Neuron (in vitro differentiated cells): ENCODE measurements at regions not wholly inside any gene's neighbourhood (a gene's known extent, or its start where the extent isn't known, plus 50 kb on each side); places are given as distances from the start of the nearest gene placed in this dataset.

Experiments used
- H2AFZ ChIP-seq: one replicate; pipeline ENCODE4 v1.6.1; 2013; ENCODE audit warnings: low read depth, mild to moderate bottlenecking, inconsistent platforms, low read length, moderate library complexity
- H3K27me3 ChIP-seq: one replicate; pipeline ENCODE4 v1.6.1; 2013; ENCODE audit warnings: low read length; ENCODE audit not compliant: insufficient read depth
- H3K36me3 ChIP-seq: one replicate; pipeline ENCODE4 v1.6.1; 2013; ENCODE audit warnings: low read length; ENCODE audit not compliant: insufficient read depth
- H3K4me1 ChIP-seq: one replicate; pipeline ENCODE4 v1.6.1; 2013; ENCODE audit warnings: low read length; ENCODE audit not compliant: insufficient read depth
- H3K4me3 ChIP-seq: 2 replicates; pipeline ENCODE4 v1.5.1; 2013; ENCODE audit warnings: mild to moderate bottlenecking, low read length, moderate library complexity
- H3K9me3 ChIP-seq: one replicate; pipeline ENCODE4 v1.6.1; 2013; ENCODE audit warnings: low read length

DNA sequence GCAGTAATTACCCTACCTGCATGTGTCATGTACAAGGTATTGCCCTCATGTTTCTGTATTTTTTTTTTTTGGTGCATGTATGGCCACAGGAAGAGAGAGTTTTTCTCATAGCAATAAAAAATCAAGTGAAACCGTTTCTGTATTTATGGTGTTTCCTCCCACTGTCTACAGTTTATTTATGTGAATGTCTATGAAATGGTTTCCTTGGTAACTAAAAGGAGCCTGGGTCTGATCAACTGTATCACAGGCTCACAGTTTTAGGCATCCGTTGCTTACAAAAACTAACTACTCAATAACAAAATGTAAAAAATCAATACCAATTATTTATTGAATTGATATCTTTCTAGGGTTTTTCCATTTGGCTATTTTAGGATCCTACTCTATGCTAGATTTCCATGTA, 464.4 kb downstream of the TAF11L14 start:
- Histone ChIP-seq H3K9me3 (no peaks in the 10 kb centered on the region), H3K27me3 (no peaks in the 10 kb centered on the region), H3K36me3 (no peaks in the 10 kb centered on the region), H3K4me1 (peaks cover 18% of the 10 kb centered on the region), H3K4me3 (no peak overlapping the region), H2AFZ (no peak overlapping the region)

DNA sequence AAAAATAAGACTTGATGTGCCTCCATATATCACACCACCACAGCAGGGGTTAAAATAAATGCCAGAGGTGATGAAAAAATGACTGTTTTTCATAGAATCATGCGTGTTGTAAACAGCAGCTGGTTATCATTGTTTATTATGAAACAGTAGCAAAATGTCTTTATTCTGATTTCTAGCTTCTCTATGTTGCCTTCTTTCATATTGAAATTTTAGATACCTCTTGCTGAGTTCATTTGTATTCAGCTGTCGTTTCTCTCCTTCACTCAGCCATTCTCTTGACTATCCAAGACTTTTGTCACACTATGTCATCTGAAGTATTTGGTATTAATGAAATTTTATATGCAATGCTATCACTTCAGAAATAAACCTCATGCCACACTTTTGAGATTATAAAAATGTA, 465.0 kb downstream of the TAF11L14 start:
- no peaks in the 10 kb centered on the region for H3K36me3 ChIP-seq
- no peak overlapping the region for H3K4me3 ChIP-seq
- no peaks in the 10 kb centered on the region for H3K27me3 ChIP-seq
- H3K4me1 ChIP-seq, result peaks cover 18% of the 10 kb centered on the region
- no peaks in the 10 kb centered on the region for H3K9me3 ChIP-seq
- H2AFZ ChIP-seq, result no peak overlapping the region

DNA sequence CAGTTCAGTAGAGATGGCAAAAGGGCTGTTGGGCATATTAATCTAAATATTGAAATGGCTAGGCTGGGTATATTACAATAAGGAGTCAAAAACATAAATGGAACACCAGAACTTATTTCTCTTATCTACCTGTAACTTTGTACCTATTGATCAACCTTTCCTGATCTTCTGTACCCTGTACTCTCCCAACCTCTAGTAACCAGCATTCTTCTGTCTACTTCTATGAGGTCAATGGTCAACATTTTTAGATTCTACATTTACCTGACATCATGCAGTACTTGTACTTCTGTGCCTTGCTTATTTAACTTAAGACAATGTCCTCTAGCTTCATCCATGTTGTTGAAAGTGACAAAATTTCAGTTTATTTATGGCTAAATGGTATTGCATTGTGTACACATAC, 467.3 kb downstream of the TAF11L14 start:
- no peak overlapping the region for H3K4me3 ChIP-seq
- peaks cover 18% of the 10 kb centered on the region for H3K4me1 ChIP-seq
- H3K9me3 ChIP-seq, result no peaks in the 10 kb centered on the region
- H3K36me3 ChIP-seq, result no peaks in the 10 kb centered on the region
- no peaks in the 10 kb centered on the region for H3K27me3 ChIP-seq
- no peak overlapping the region for H2AFZ ChIP-seq

DNA sequence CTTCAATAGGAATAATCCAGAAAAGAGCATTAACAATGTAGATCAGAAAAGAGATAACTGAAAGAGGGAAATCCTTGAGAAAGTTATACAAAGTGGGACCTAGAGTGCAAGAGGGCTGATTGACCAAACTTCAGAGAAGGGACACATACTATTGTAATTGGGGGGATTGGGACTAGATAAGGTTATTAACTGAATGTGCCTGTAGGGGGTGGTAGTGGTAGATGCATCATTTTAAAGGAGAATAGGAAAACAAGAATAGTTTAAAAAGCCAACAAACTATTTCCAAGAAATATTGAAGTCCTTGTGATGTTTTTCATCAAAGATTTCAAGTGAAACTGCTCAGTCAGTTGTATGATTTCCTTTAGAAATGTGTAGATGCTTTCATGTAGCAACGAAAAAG, 468.5 kb downstream of the TAF11L14 start:
- no peaks in the 10 kb centered on the region for H3K9me3 ChIP-seq
- H2AFZ ChIP-seq, result no peak overlapping the region
- H3K4me1 ChIP-seq, result peaks cover 18% of the 10 kb centered on the region
- no peaks in the 10 kb centered on the region for H3K27me3 ChIP-seq
- H3K36me3 ChIP-seq, result no peaks in the 10 kb centered on the region
- H3K4me3 ChIP-seq, result no peak overlapping the region

DNA sequence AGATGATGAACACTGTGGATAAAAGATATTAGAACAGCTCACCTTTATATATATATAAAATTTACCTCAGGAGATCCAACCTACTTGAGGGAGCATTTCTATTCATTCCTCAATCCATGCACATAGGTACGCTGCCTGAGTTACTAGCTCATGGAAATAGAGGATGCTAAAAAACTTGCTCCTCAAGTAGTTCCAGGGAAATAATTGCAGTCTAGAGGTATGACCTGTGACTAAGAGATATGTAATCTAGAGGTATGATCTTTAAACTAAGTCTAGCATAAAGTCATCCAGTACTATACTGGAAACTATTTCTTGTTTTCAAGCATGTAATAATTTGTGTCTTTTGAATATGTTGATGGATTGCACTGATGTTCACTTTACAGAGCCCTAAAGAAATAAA, 471.2 kb downstream of the TAF11L14 start:
- Histone ChIP-seq H3K4me1 (no peaks in the 10 kb centered on the region), H2AFZ (no peak overlapping the region), H3K27me3 (no peaks in the 10 kb centered on the region), H3K4me3 (no peak overlapping the region), H3K36me3 (no peaks in the 10 kb centered on the region), H3K9me3 (no peaks in the 10 kb centered on the region)

DNA sequence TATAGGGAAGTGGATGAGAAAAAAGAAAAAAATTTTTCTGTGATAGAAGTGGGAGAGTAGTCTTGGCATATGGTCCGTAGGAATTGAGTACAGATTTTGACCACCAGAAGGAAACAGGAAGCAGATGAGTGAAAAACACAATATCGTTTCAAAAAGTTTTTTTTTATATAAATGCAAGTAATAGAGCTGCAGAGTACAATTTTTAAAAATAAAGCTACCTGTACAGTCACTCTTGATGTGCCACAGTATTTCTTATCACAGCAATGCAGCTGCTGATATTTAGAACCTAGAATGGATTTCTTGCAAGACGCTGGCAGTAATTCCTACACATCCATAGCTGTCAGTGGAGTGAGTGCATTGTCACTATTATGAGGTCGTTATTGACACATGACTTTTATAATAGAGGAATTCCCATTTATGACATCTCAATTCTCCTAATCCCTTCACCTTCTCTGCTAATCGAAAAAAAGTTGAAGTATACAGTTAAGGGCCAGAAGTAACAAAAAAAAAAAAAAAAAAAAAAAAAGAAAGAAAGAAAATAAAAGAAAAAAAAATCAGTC, 477.7 kb downstream of the TAF11L14 start:
- Histone ChIP-seq H2AFZ (no peak overlapping the region), H3K9me3 (no peaks in the 10 kb centered on the region), H3K27me3 (no peaks in the 10 kb centered on the region), H3K4me3 (no peak overlapping the region), H3K36me3 (no peaks in the 10 kb centered on the region), H3K4me1 (peaks cover 16% of the 10 kb centered on the region)

DNA sequence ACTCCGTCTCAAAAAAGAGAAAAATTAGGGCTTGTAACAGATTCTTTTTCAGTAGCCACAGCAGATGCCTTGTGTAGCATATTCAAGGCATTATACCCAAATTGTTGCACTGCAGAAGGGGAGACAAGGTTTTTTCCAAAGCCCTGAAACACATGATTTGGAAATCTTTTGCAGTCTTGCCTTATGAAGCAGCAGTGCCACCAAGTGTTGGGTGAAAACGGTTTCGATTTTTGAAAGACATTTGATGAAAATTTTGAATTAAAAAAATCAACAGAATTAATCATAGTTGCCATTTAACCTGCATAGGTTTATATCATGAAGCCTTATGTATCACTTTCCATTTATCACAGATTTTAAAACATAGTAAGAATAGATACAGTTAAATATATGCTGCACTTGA, 479.5 kb downstream of the TAF11L14 start:
- no peak overlapping the region for H3K4me3 ChIP-seq
- no peaks in the 10 kb centered on the region for H3K36me3 ChIP-seq
- no peaks in the 10 kb centered on the region for H3K27me3 ChIP-seq
- H3K4me1 ChIP-seq, result peaks cover 16% of the 10 kb centered on the region
- H3K9me3 ChIP-seq, result no peaks in the 10 kb centered on the region
- no peak overlapping the region for H2AFZ ChIP-seq

DNA sequence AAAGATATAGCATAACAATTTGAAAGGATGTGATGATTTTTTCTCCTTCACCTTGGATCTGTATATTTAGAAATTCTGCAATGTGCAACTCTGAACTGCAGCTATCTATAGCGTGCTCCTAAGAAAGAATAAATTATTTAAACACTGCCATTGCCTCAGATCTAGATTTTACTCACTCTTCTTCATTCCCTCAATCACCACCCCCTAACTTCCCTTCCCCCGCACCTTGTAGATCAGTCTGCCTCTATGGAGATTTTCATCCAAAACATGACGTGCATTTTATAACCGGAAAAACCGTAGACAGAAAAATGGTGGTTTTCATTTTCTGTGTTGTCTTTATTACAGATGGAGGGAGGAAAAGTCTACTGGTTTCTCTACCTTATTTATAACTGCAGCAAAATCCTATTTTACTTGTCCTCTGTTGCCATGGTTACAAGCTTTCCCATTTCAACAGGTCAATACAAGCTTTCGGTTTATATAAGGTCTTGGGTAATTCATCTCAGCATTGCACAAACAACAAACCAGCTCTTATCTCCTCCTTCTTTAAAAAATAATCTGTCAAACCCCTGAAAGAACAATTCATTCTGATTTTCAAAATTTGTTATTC, 480.0 kb downstream of the TAF11L14 start:
- no peaks in the 10 kb centered on the region for H3K9me3 ChIP-seq
- no peak overlapping the region for H3K4me3 ChIP-seq
- peaks cover 16% of the 10 kb centered on the region for H3K4me1 ChIP-seq

DNA sequence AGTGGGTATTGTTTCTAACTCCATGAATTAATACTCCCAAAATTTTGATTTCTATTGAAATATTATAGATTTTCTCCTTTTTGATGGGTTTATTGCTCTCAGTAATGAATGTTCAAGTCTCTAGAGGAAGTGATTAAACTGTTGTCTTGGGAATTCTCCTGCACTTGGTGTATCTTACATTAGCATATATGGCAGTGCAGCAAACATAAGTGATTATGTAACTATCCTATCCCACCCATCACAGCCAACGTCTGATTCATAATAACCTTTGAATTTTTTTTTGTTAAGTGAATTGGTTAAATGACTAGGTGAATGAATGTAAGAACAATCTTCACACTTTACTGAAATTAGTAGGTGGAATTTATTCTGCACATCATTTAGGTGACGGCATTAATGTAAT, 483.7 kb downstream of the TAF11L14 start:
- Histone ChIP-seq H3K9me3 (no peaks in the 10 kb centered on the region), H3K36me3 (no peaks in the 10 kb centered on the region), H2AFZ (no peak overlapping the region), H3K4me3 (no peak overlapping the region), H3K4me1 (peaks cover 9% of the 10 kb centered on the region), H3K27me3 (no peaks in the 10 kb centered on the region)

More for the DNA sequence above, 480.0 kb downstream of the TAF11L14 start:
- H3K27me3 ChIP-seq, result no peaks in the 10 kb centered on the region
- no peak overlapping the region for H2AFZ ChIP-seq
- no peaks in the 10 kb centered on the region for H3K36me3 ChIP-seq

DNA sequence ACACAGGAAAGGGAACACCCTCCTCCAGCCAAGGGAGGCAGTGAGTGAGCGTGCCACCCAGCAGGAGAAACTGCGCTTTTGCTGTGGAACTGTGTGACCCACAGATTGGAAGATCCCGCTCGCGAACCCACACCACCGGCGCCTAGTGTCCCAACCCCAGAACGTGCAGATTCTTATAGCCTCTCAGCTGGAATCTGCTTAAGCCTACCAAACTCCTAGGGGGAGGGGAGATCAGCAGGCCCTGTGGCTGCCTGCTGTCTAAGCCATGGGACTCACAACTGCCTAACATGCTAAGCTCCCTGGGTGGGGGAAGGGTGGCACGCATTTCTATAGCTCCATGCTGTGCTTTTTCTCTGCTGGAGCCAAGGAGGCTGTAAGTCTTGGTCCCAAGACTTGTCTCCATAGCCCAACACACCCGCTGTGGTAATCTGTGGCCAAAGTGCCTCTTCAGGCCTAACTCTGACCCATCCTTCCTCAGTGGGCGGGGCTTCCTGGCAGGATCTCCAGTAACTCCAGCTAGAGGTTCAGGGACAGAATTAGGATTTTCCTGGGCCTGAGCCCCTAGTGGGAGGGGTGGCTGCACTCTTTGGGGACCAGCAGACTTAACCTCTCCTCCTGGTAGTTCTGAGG, 485.0 kb downstream of the TAF11L14 start:
- Histone ChIP-seq H3K4me3 (no peak overlapping the region), H3K36me3 (no peaks in the 10 kb centered on the region), H3K27me3 (no peaks in the 10 kb centered on the region), H3K4me1 (peaks cover 5% of the 10 kb centered on the region), H3K9me3 (no peaks in the 10 kb centered on the region), H2AFZ (no peak overlapping the region)

DNA sequence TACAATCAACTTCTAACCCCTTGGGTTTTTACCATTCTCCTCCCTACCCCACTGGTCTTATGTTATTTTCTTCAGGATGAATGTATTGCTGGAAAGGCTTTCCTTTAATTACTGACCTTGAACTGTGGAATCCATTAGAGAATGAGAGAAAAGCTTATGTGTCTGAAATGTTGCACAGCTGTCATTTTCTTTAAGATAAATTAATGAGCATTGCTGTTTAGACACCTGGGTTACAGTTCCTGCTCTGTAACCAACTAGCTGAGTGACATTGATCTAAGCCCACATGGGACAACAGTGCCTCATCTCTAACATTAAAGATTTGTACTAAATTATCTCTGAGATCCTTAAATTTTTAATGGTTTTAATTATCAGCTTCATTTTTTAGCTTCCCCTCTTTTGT, 507.0 kb downstream of the TAF11L14 start:
- H3K4me1 ChIP-seq, result peaks cover 13% of the 10 kb centered on the region
- H2AFZ ChIP-seq, result no peak overlapping the region
- H3K9me3 ChIP-seq, result peaks cover 5% of the 10 kb centered on the region
- H3K36me3 ChIP-seq, result no peaks in the 10 kb centered on the region
- no peaks in the 10 kb centered on the region for H3K27me3 ChIP-seq
- H3K4me3 ChIP-seq, result no peak overlapping the region

DNA sequence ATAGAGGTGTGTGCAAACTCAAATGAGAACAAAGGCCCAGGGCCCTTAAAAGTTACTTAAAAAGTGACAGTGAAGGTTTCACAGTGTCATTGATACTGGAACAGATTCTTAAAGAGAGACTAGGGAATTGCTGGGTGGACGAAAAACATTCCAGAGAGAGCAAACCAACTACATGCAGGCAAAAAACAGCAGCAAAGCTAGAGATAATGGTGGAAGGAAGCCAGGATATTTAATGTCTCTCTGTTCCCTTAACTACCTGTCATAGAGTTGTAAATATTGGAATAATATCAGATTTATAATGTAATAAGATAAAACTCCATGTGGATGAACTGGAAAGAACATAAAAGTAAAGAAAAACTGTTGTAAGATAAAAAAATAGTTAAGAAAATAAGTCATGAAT, 508.6 kb downstream of the TAF11L14 start:
- no peak overlapping the region for H2AFZ ChIP-seq
- H3K9me3 ChIP-seq, result peaks cover 5% of the 10 kb centered on the region
- no peaks in the 10 kb centered on the region for H3K36me3 ChIP-seq
- H3K27me3 ChIP-seq, result no peaks in the 10 kb centered on the region
- no peak overlapping the region for H3K4me3 ChIP-seq
- H3K4me1 ChIP-seq, result peaks cover 13% of the 10 kb centered on the region

DNA sequence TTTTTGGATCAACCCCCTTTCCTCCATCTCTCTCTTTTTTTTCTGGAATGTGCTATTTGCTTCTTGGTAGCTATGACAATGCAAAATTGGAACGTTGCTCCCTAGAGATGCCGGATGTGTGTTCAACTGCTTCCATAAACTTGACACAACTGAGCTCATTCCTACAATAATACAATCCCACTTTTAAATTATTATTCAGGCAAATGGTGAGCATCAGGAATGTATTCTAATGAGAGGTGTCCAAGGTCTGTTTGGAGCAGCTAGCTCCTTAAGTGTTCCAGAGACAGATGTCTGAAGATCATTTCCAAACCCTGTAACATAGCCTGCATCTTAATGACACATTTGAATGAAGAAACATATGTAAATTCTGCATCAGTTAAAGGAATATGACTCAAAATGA, 518.4 kb downstream of the TAF11L14 start:
- Histone ChIP-seq H2AFZ (no peak overlapping the region), H3K36me3 (no peaks in the 10 kb centered on the region), H3K9me3 (no peaks in the 10 kb centered on the region), H3K4me3 (no peak overlapping the region), H3K27me3 (no peaks in the 10 kb centered on the region), H3K4me1 (peaks cover 4% of the 10 kb centered on the region)

DNA sequence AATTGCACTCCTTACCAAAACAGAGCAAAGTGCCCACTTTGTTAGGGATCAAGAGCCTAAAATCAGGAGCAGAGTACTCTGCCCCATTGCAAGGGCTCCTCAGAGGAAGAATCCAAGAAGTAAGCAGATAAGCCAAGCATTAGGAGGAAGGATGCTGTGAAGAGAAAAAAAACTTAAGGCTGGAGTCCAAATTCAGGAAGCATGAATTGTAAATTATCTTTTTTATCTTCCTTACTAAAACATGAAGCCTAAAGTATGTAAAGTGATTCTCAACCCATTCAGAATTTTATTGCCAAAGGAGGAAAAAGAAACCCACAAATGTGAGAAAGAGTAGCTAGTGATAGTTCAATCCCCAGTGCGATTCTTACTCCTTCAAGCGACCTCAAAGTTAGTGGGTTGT, 523.9 kb downstream of the TAF11L14 start:
- Histone ChIP-seq H3K4me3 (no peak overlapping the region), H3K9me3 (no peaks in the 10 kb centered on the region), H3K4me1 (no peaks in the 10 kb centered on the region)

More for the DNA sequence above, 523.9 kb downstream of the TAF11L14 start:
- Histone ChIP-seq H3K36me3 (no peaks in the 10 kb centered on the region), H2AFZ (no peak overlapping the region), H3K27me3 (no peaks in the 10 kb centered on the region)
